Breast epithelium (tissue), 4 donors: ENCODE measurements at regions not wholly inside any gene's neighbourhood (a gene's known extent, or its start where the extent isn't known, plus 50 kb on each side); places are given as distances from the start of the nearest gene placed in this dataset.

Source experiments
- DNase-seq, 2 donors: peaks; one replicate each; pipeline ENCODE4 v3.0.0-alpha.2; 2019; ENCODE audit warnings: low spot score in 2 of 2
- H3K27ac ChIP-seq, 2 donors: fragments of 200-600 bp; sonication (generic) in 1 of 2; one replicate each; pipeline ENCODE4 v1.5.1; 2016 to 2019; ENCODE audit warnings: mild to moderate bottlenecking in 1 of 2
- H3K27me3 ChIP-seq, 2 donors: fragments of 200-600 bp; sonication (generic) in 1 of 2; one replicate each; pipeline versions ENCODE4 v1.5.1 to v1.6.0; 2017 to 2019; ENCODE audit warnings: control low read depth in 1 of 2, mild to moderate bottlenecking in 1 of 2
- H3K36me3 ChIP-seq: fragments of 200-600 bp; one replicate; pipeline ENCODE4 v1.5.1; 2019
- H3K4me1 ChIP-seq, 2 donors: fragments of 200-600 bp; sonication (generic); one replicate each; pipeline ENCODE4 v1.5.1; 2016 to 2019; ENCODE audit warnings: control low read depth in 1 of 2
- H3K4me3 ChIP-seq, 3 donors: fragments of 200-600 bp; sonication (generic); 1 replicate in 2 of 3; 2 replicates in 1 of 3; pipeline ENCODE4 v1.5.1; 2016 to 2019; ENCODE audit warnings: mild to moderate bottlenecking in 3 of 3, moderate library complexity in 2 of 3
- H3K9me3 ChIP-seq, 2 donors: fragments of 200-600 bp; sonication (generic) in 1 of 2; one replicate each; pipeline ENCODE4 v1.5.1; 2016 to 2019; ENCODE audit warnings: control low read depth in 1 of 2
- CTCF ChIP-seq, 3 donors: fragments of 450-650 bp; IDR thresholded peaks; one replicate each; pipeline ENCODE4 v1.5.1; 2016 to 2017; ENCODE audit warnings: antibody characterized with exemption in 3 of 3, mild to moderate bottlenecking in 3 of 3, moderate library complexity in 3 of 3
- POLR2A ChIP-seq: fragments of 450-650 bp; IDR thresholded peaks from one replicate; pipeline ENCODE4 v1.6.1; 2016; ENCODE audit warnings: antibody characterized with exemption, mild to moderate bottlenecking, moderate library complexity
- POLR2AphosphoS5 ChIP-seq, 3 donors: sonication (generic); formaldehyde crosslinking; IDR thresholded peaks; one replicate each; pipeline ENCODE4 v1.6.1; 2017; ENCODE audit warnings: antibody characterized with exemption in 3 of 3
- intact Hi-C: fragments of 100-400 bp; cut with DNase I; formaldehyde crosslinking; loops from one replicate; pipeline ENCODE4 v1.15.1; 2023; ENCODE audit warnings: low total_unique reads

GRCh38 chr3:110474397-110474796 lies 597.2 kb upstream of the NECTIN3 start:
- intact Hi-C loops, result no loop called here
- no peak for DNase-seq
- Histone ChIP-seq H3K4me3 (no peak overlapping the region), H3K27me3 (no peaks in the 10 kb centered on the region), H3K4me1 (no peaks in the 10 kb centered on the region), H3K27ac (no peak overlapping the region), H3K36me3 (no peaks in the 10 kb centered on the region), H3K9me3 (no peaks in the 10 kb centered on the region)
- no peak for TF ChIP-seq POLR2A
- TF ChIP-seq CTCF (IDR thresholded peaks at IDR 0.05), result no peak
- no peak for TF ChIP-seq POLR2AphosphoS5 (IDR thresholded peaks at IDR 0.05)

GRCh38 chr3:110478377-110479054 lies 593.1 kb upstream of the NECTIN3 start:
- intact Hi-C loops, result no loop called here
- Histone ChIP-seq H3K9me3 (peaks cover 0 to 3% of the 10 kb centered on the region in 2 donors), H3K4me3 (no peak overlapping the region), H3K27ac (no peak overlapping the region), H3K27me3 (no peaks in the 10 kb centered on the region), H3K4me1 (no peaks in the 10 kb centered on the region), H3K36me3 (no peaks in the 10 kb centered on the region)
- no peak for DNase-seq
- TF ChIP-seq POLR2A, result no peak
- TF ChIP-seq CTCF (IDR thresholded peaks at IDR 0.05), result no peak
- TF ChIP-seq POLR2AphosphoS5 (IDR thresholded peaks at IDR 0.05), result no peak

- DNase-seq, result no peak
Measured at GRCh38 chr3:110479731-110480130, 591.9 kb upstream of the NECTIN3 start.

GRCh38 chr3:110485389-110485788 lies 586.2 kb upstream of the NECTIN3 start:
- DNase-seq, result no peak
- peaks cover 0 to 44% of the 10 kb centered on the region in 2 donors for H3K9me3 ChIP-seq
- H3K4me1 ChIP-seq, result no peaks in the 10 kb centered on the region
- intact Hi-C loops, result no loop called here
- TF ChIP-seq CTCF (IDR thresholded peaks at IDR 0.05) (no peak), POLR2A (no peak), POLR2AphosphoS5 (IDR thresholded peaks at IDR 0.05) (no peak)
- H3K27ac ChIP-seq, result no peak overlapping the region
- no peaks in the 10 kb centered on the region for H3K36me3 ChIP-seq
- H3K27me3 ChIP-seq, result no peaks in the 10 kb centered on the region
- H3K4me3 ChIP-seq, result no peak overlapping the region

More at GRCh38 chr3:110479731-110480130, 591.9 kb upstream of the NECTIN3 start:
- Histone ChIP-seq H3K4me1 (no peaks in the 10 kb centered on the region), H3K9me3 (peaks cover 0 to 8% of the 10 kb centered on the region in 2 donors), H3K27me3 (no peaks in the 10 kb centered on the region), H3K27ac (no peak overlapping the region), H3K36me3 (no peaks in the 10 kb centered on the region), H3K4me3 (no peak overlapping the region)
- intact Hi-C loops, result no loop called here
- TF ChIP-seq POLR2A, result no peak
- no peak for TF ChIP-seq POLR2AphosphoS5 (IDR thresholded peaks at IDR 0.05)
- TF ChIP-seq CTCF (IDR thresholded peaks at IDR 0.05), result no peak

- H3K36me3 ChIP-seq, result no peaks in the 10 kb centered on the region
- intact Hi-C loops, result no loop called here
- TF ChIP-seq POLR2A, result no peak
- TF ChIP-seq CTCF (IDR thresholded peaks at IDR 0.05), result no peak
- TF ChIP-seq POLR2AphosphoS5 (IDR thresholded peaks at IDR 0.05), result no peak
- H3K27ac ChIP-seq, result no peak overlapping the region
- H3K27me3 ChIP-seq, result no peaks in the 10 kb centered on the region
- peaks cover 0 to 40% of the 10 kb centered on the region in 2 donors for H3K9me3 ChIP-seq
- no peak overlapping the region for H3K4me3 ChIP-seq
- no peak for DNase-seq
- H3K4me1 ChIP-seq, result no peaks in the 10 kb centered on the region
Measured at GRCh38 chr3:110487840-110488239, 583.8 kb upstream of the NECTIN3 start.
